H1 (cell line): ENCODE measurements at regions not wholly inside any gene's neighbourhood (a gene's known extent, or its start where the extent isn't known, plus 50 kb on each side); places are given as distances from the start of the nearest gene placed in this dataset.
A peak's percentile ranks its signal among the peaks of the same experiment; 100 is the strongest.

ENCODE experiments used
- CTCF ChIA-PET: fragments of 300-600 bp; sonication (Branson Sonifier 250); formaldehyde crosslinking; loops from one replicate; lab custom pipeline; 2021; ENCODE audit not compliant: partially characterized antibody; lab: Charles Lee
- POLR2A ChIA-PET: fragments of 300-600 bp; sonication (Branson Sonifier 250); formaldehyde crosslinking; loops from one replicate; lab custom pipeline; 2021; ENCODE audit warnings: inconsistent platforms; ENCODE audit not compliant: partially characterized antibody; lab: Charles Lee
- DNase-seq, 2 experiments: peaks; one replicate each; pipeline versions ENCODE4 v3.0.0 to v3.0.0-alpha.2; 2010 to 2022; ENCODE audit warnings: low spot score in 2 of 2, low read depth in 1 of 2, mixed read lengths in 1 of 2
- FAIRE-seq: peaks from 2 replicates; lab custom pipeline; 2011; peaks lifted over from hg19 to GRCh38; lab: Jason Lieb, UNC
- H2AFZ ChIP-seq: 2 replicates; pipeline ENCODE4 v1.8.1; 2012; ENCODE audit warnings: low read length, inconsistent platforms
- H2AK5ac ChIP-seq: 2 replicates; pipeline ENCODE4 v1.6.1; 2013; ENCODE audit warnings: low read depth, low read length
- H2BK120ac ChIP-seq: replicated peaks from 2 replicates; pipeline ENCODE3; 2013; ENCODE audit warnings: low read depth, low read length, inconsistent platforms
- H2BK12ac ChIP-seq: 2 replicates; pipeline ENCODE4 v1.6.1; 2013; ENCODE audit warnings: low read depth, low read length
- H2BK15ac ChIP-seq: 2 replicates; pipeline ENCODE4 v1.6.1; 2013; ENCODE audit warnings: low read length
- H2BK20ac ChIP-seq: 2 replicates; pipeline ENCODE4 v1.6.1; 2013; ENCODE audit warnings: low read length
- H2BK5ac ChIP-seq: 2 replicates; pipeline ENCODE4 v1.6.1; 2013; ENCODE audit warnings: low read depth, low read length
- H3K14ac ChIP-seq: 2 replicates; pipeline ENCODE4 v1.6.1; 2013; ENCODE audit warnings: inconsistent platforms; ENCODE audit not compliant: insufficient read length
- H3K18ac ChIP-seq: 2 replicates; pipeline ENCODE4 v1.6.1; 2013; ENCODE audit warnings: low read length; ENCODE audit errors: extremely low read depth
- H3K23ac ChIP-seq: 2 replicates; pipeline ENCODE4 v1.6.1; 2013; ENCODE audit warnings: inconsistent platforms; ENCODE audit not compliant: insufficient read length
- H3K23me2 ChIP-seq: 2 replicates; pipeline ENCODE4 v1.6.1; 2013; ENCODE audit warnings: low read depth, low read length
- H3K27ac ChIP-seq: 2 replicates; pipeline ENCODE4 v1.6.1; 2011; ENCODE audit warnings: low read depth, low read length, inconsistent platforms
- H3K27me3 ChIP-seq, 4 experiments: replicated peaks in 1 of 4; 1 replicate in 1 of 4; 2 replicates in 3 of 4; pipeline versions ENCODE4 v1.6.1 to v1.8.1; 2011 to 2013; ENCODE audit warnings: low read length in 3 of 4, mild to moderate bottlenecking in 3 of 4, inconsistent platforms in 2 of 4, mixed read lengths in 2 of 4, moderate library complexity in 1 of 4; ENCODE audit not compliant: control insufficient read depth in 3 of 4, insufficient read depth in 3 of 4; ENCODE audit errors: extremely low read depth in 1 of 4
- H3K36me3 ChIP-seq, 4 experiments: 2 replicates each; pipeline versions ENCODE4 v1.6.1 to v1.8.1; 2011 to 2013; ENCODE audit warnings: mild to moderate bottlenecking in 4 of 4, low read length in 3 of 4, moderate library complexity in 2 of 4, control low read depth in 1 of 4, inconsistent platforms in 1 of 4; ENCODE audit not compliant: insufficient read depth in 4 of 4, control insufficient read depth in 2 of 4
- H3K4ac ChIP-seq: replicated peaks from 2 replicates; pipeline ENCODE3; 2013; ENCODE audit warnings: low read length, low read depth, mixed read lengths, inconsistent platforms; ENCODE audit not compliant: insufficient read length
- H3K4me1 ChIP-seq, 4 experiments: replicated peaks in 1 of 4; 1 replicate in 1 of 4; 2 replicates in 3 of 4; pipeline versions ENCODE4 v1.6.1 to v1.8.1; 2011 to 2013; ENCODE audit warnings: low read length in 3 of 4, inconsistent platforms in 2 of 4, mixed read lengths in 1 of 4; ENCODE audit not compliant: insufficient read depth in 4 of 4, control insufficient read depth in 3 of 4
- H3K4me2 ChIP-seq, 2 experiments: 2 replicates each; pipeline versions ENCODE4 v1.6.1 to v1.8.1; 2011 to 2013; ENCODE audit warnings: low read depth in 2 of 2, low read length in 2 of 2, control low read depth in 1 of 2, inconsistent platforms in 1 of 2, mild to moderate bottlenecking in 1 of 2; ENCODE audit not compliant: insufficient read depth in 1 of 2
- H3K4me3 ChIP-seq, 4 experiments: fragments of 200-600, 300-600 bp in 1 of 4; sonication (generic), shearing (Covaris generic), sonication (Bioruptor Twin) in 1 of 4; 2 replicates each; pipeline versions ENCODE4 v1.5.1 to v1.8.1; 2011 to 2016; ENCODE audit warnings: low read length in 4 of 4, low read depth in 3 of 4, control low read depth in 2 of 4, inconsistent platforms in 2 of 4, mild to moderate bottlenecking in 2 of 4, mixed read lengths in 1 of 4, moderate library complexity in 1 of 4; ENCODE audit not compliant: insufficient read depth in 2 of 4; ENCODE audit errors: extremely low read depth in 1 of 4
- H3K56ac ChIP-seq: replicated peaks from 2 replicates; pipeline ENCODE3; 2013; ENCODE audit warnings: low read depth, mild to moderate bottlenecking, mixed read lengths, low read length, inconsistent platforms; ENCODE audit not compliant: insufficient read length
- H3K79me1 ChIP-seq: 2 replicates; pipeline ENCODE4 v1.6.1; 2013; ENCODE audit warnings: low read depth, low read length, control low read depth
- H3K79me2 ChIP-seq, 2 experiments: 2 replicates each; pipeline versions ENCODE4 v1.6.1 to v1.8.1; 2012 to 2013; ENCODE audit warnings: low read length in 2 of 2, mild to moderate bottlenecking in 2 of 2, inconsistent platforms in 1 of 2; ENCODE audit not compliant: insufficient read depth in 2 of 2, control insufficient read depth in 1 of 2
- H3K9ac ChIP-seq, 4 experiments: replicated peaks in 1 of 4; 1 replicate in 1 of 4; 2 replicates in 3 of 4; pipeline versions ENCODE4 v1.6.1 to v1.8.1; 2011 to 2013; ENCODE audit warnings: low read depth in 3 of 4, low read length in 3 of 4, control low read depth in 2 of 4, mild to moderate bottlenecking in 2 of 4, moderate library complexity in 2 of 4, inconsistent platforms in 1 of 4; ENCODE audit errors: extremely low read depth in 1 of 4
- H3K9me3 ChIP-seq, 2 experiments: 2 replicates each; pipeline versions ENCODE4 v1.6.1 to v1.8.1; 2012 to 2013; ENCODE audit warnings: mild to moderate bottlenecking in 2 of 2, moderate library complexity in 2 of 2, control low read depth in 1 of 2, inconsistent platforms in 1 of 2, low read depth in 1 of 2, low read length in 1 of 2, mixed read lengths in 1 of 2; ENCODE audit not compliant: insufficient read depth in 2 of 2
- H4K20me1 ChIP-seq, 2 experiments: replicated peaks in 1 of 2; 2 replicates each; pipeline versions ENCODE3 to v1.8.1; 2011 to 2013; ENCODE audit warnings: inconsistent platforms in 2 of 2, low read length in 2 of 2, mild to moderate bottlenecking in 1 of 2; ENCODE audit not compliant: insufficient read depth in 2 of 2, control insufficient read depth in 1 of 2
- H4K5ac ChIP-seq: 2 replicates; pipeline ENCODE4 v1.6.1; 2013; ENCODE audit warnings: low read length, low read depth, mixed read lengths, inconsistent platforms; ENCODE audit not compliant: insufficient read length
- H4K8ac ChIP-seq: 2 replicates; pipeline ENCODE4 v1.8.0; 2013; ENCODE audit warnings: mild to moderate bottlenecking, moderate library complexity, low read length, inconsistent platforms; ENCODE audit not compliant: insufficient read depth; ENCODE audit errors: extremely low read depth
- H4K91ac ChIP-seq: replicated peaks from 2 replicates; pipeline ENCODE3; 2013; ENCODE audit warnings: low read length, mixed read lengths, inconsistent platforms; ENCODE audit not compliant: insufficient read length
- CBX5 ChIP-seq: fragments of 300-800, 300-1000 bp; sonication (generic); IDR thresholded peaks from 2 replicates; pipeline ENCODE4 v1.7.1; 2016; ENCODE audit warnings: antibody characterized with exemption, low read length, low read depth
- CBX8 ChIP-seq: fragments of 300-800, 300-1000 bp; sonication (generic); IDR thresholded peaks from 2 replicates; pipeline ENCODE4 v1.7.1; 2016; ENCODE audit warnings: low read depth, low read length, borderline replicate concordance
- CHD2 ChIP-seq: IDR thresholded peaks from 2 replicates; pipeline ENCODE4 v1.6.1; 2012; ENCODE audit warnings: low read length, improper control_type of control experiment
- CREB1 ChIP-seq: IDR thresholded peaks from 2 replicates; pipeline ENCODE4 v1.6.1; 2012; ENCODE audit warnings: inconsistent platforms
- EGR1 ChIP-seq: IDR thresholded peaks from 2 replicates; pipeline ENCODE4 v1.6.1; 2011; ENCODE audit warnings: low read depth, low read length, borderline replicate concordance
- FOSL1 ChIP-seq: IDR thresholded peaks from 2 replicates; pipeline ENCODE4 v1.6.1; 2011; ENCODE audit warnings: mild to moderate bottlenecking, low read depth, low read length, moderate library complexity; ENCODE audit not compliant: insufficient read depth
- GABPA ChIP-seq: IDR thresholded peaks from 2 replicates; pipeline ENCODE4 v1.6.1; 2011; ENCODE audit warnings: mild to moderate bottlenecking, low read length, moderate library complexity, borderline replicate concordance; ENCODE audit not compliant: insufficient read depth
- GTF2F1 ChIP-seq: IDR thresholded peaks from 2 replicates; pipeline ENCODE4 v1.6.1; 2012; ENCODE audit warnings: low read depth, low read length, improper control_type of control experiment, borderline replicate concordance
- HDAC2 ChIP-seq, 2 experiments: fragments of 300-600 bp in 1 of 2; sonication (generic) in 1 of 2; IDR thresholded peaks; 2 replicates each; pipeline ENCODE4 v1.6.1; 2011 to 2012; ENCODE audit warnings: low read depth in 2 of 2, low read length in 2 of 2, mild to moderate bottlenecking in 2 of 2, moderate library complexity in 2 of 2, borderline replicate concordance in 1 of 2, inconsistent platforms in 1 of 2
- MAFK ChIP-seq: IDR thresholded peaks from 2 replicates; pipeline ENCODE4 v1.6.1; 2012; ENCODE audit warnings: low read depth, mild to moderate bottlenecking, improper control_type of control experiment, low read length
- SIX5 ChIP-seq: IDR thresholded peaks from 2 replicates; pipeline ENCODE4 v1.6.1; 2011; ENCODE audit warnings: mild to moderate bottlenecking, low read depth, low read length
- TAF7 ChIP-seq: optimal IDR thresholded peaks from 2 replicates; pipeline ENCODE3; 2011; ENCODE audit warnings: low read depth, mild to moderate bottlenecking, inconsistent platforms, low read length, moderate library complexity, borderline replicate concordance
- TBP ChIP-seq: IDR thresholded peaks from 2 replicates; pipeline ENCODE4 v1.6.1; 2011; ENCODE audit warnings: low read depth, low read length, improper control_type of control experiment
- TCF12 ChIP-seq: IDR thresholded peaks from 2 replicates; pipeline ENCODE4 v1.6.1; 2011; ENCODE audit warnings: low read depth, mild to moderate bottlenecking, low read length
- WGBS, 2 experiments: shearing (Covaris generic) in 1 of 2; methylation state at CpG; one replicate each; pipeline versions ENCODE4 v1.1.6 to v1.1.7; 2013 to 2015; ENCODE audit warnings: low lambda C conversion rate in 2 of 2, mixed read lengths in 2 of 2, inconsistent platforms in 1 of 2, low coverage in 1 of 2, missing lambda C conversion rate in 1 of 2; ENCODE audit not compliant: insufficient replicate concordance in 2 of 2, insufficient coverage in 1 of 2, insufficient read length in 1 of 2; ENCODE audit errors: extremely low coverage in 1 of 2, missing lambda C conversion rate in 1 of 2; 5-methylcytosine and 5-hydroxymethylcytosine counted together
- TF ChIP-seq, protein P1 (sequence below): IDR thresholded peaks from 2 replicates; pipeline ENCODE4 v1.6.1; 2012; ENCODE audit warnings: inconsistent platforms

DNA sequence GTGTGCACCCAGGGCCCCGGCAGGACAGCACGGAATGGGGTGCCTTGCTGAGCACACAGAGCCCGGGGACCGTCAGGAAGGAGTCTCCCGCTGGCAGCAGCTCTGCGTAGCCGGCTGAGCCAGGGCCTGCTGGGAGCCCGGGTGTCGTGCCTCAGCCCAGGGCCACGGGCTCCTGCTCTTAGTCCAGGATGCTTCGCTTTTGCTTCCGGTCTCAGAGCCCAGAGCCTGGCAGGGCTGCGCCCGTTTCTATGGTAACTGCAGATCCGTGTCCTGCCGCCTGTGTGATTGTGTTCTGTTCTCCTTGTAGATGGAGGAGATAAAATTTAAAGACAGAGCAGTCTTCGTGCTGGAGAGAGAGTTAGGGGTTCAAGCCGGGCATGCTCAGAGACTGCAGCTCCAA, 53.7 kb upstream of the DPYSL4 start:
- H2AFZ ChIP-seq, result no peak overlapping the region
- H3K79me1 ChIP-seq, result no peaks in the 10 kb centered on the region
- H4K5ac ChIP-seq, result no peak overlapping the region
- H3K4ac ChIP-seq, result no peak overlapping the region
- H3K18ac ChIP-seq, result no peak overlapping the region
- peaks cover 0 to 3% (median 0%) of the 10 kb centered on the region in 4 experiments; a peak in 1 of 7 replicates for H3K4me1 ChIP-seq
- no peak overlapping the region for H3K4me3 ChIP-seq
- no peak overlapping the region for H3K4me2 ChIP-seq
- H2BK120ac ChIP-seq, result no peak overlapping the region
- DNase-seq (no peak), FAIRE-seq (no peak)
- no peaks in the 10 kb centered on the region for H3K79me2 ChIP-seq
- no peaks in the 10 kb centered on the region for H3K9me3 ChIP-seq
- H4K20me1 ChIP-seq, result peaks cover 0 to 2% of the 10 kb centered on the region in 2 experiments
- no peak overlapping the region for H2BK12ac ChIP-seq
- no peaks in the 10 kb centered on the region for H3K23me2 ChIP-seq
- no peak overlapping the region for H2BK15ac ChIP-seq
- H3K23ac ChIP-seq, result no peak overlapping the region
- no peaks in the 10 kb centered on the region for H3K36me3 ChIP-seq
- no peak overlapping the region for H2AK5ac ChIP-seq
- H3K56ac ChIP-seq, result no peak overlapping the region
- H2BK20ac ChIP-seq, result no peak overlapping the region
- ChIA-PET POLR2A (no interaction called here), CTCF (interaction anchor here (1.4 to 6.7 kb wide), 2 partner anchors 11 to 110 kb away, joined by 3 to 59 read pairs; no protein-coding TSS in a partner anchor)
- no peak overlapping the region for H2BK5ac ChIP-seq
- H3K27ac ChIP-seq, result no peak overlapping the region
- peak overlapping the region; percentile 45 for H4K8ac ChIP-seq
- H3K27me3 ChIP-seq, result no peaks in the 10 kb centered on the region; a peak in 1 of 7 replicates
- WGBS, 2 experiments, result 95% methylated on average over 14 of the region's 18 CpGs; no CpG with 5 or more reads in 1 of the 2 experiments
- H4K91ac ChIP-seq, result no peak overlapping the region
- no peak overlapping the region for H3K9ac ChIP-seq
- H3K14ac ChIP-seq, result no peak overlapping the region
- no peak for TF ChIP-seq MAFK
- no peak for TF ChIP-seq CBX5
- TF ChIP-seq CREB1, result no peak
- TF ChIP-seq CBX8, result no peak
- TF ChIP-seq CHD2, result no peak
- TF ChIP-seq, protein P1, sequence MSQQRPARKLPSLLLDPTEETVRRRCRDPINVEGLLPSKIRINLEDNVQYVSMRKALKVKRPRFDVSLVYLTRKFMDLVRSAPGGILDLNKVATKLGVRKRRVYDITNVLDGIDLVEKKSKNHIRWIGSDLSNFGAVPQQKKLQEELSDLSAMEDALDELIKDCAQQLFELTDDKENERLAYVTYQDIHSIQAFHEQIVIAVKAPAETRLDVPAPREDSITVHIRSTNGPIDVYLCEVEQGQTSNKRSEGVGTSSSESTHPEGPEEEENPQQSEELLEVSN, result no peak
- no peak for TF ChIP-seq TBP
- TF ChIP-seq TAF7, result no peak
- no peak for TF ChIP-seq GABPA
- TF ChIP-seq HDAC2 (IDR thresholded peaks at IDR 0.05; ENCODE audit: borderline replicate concordance in 1 of 2, low read depth in 2 of 2, low read length in 2 of 2), result no peak
- TF ChIP-seq FOSL1, result no peak
- no peak for TF ChIP-seq TCF12
- no peak for TF ChIP-seq SIX5
- TF ChIP-seq GTF2F1, result no peak
- TF ChIP-seq EGR1, result no peak
